ENCODE measurements at regions not wholly inside any gene's neighbourhood (a gene's known extent, or its start where the extent isn't known, plus 50 kb on each side); places are given as distances from the start of the nearest gene placed in this dataset.
A peak's percentile ranks its signal among the peaks of the same experiment; 100 is the strongest.
"Not testable (repeated sequence)": the region's sequence is repeated elsewhere in the genome, so short reads cannot be mapped to it uniquely, and the experiment has no call there.

- no peak for DNase-seq
Observed at GRCh38 chr10:62597226-62597625, 207.3 kb upstream of the ADO start.

GRCh38 chr10:62599161-62599560, 205.4 kb upstream of the ADO start:
- no peak for DNase-seq

DNA sequence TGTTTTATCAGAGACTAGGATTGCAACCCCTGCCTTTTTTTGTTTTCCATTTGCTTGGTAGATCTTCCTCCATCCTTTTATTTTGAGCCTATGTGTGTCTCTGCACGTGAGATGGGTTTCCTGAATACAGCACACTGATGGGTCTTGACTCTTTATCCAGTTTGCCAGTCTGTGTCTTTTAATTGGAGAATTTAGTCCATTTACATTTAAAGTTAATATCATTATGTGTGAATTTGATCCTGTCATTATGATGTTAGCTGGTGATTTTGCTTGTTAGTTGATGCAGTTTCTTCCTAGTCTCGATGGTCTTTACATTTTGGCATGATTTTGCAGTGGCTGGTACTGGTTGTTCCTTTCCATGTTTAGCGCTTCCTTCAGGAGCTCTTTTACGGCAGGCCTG, 198.0 kb upstream of the ADO start:
- not testable (repeated sequence) for DNase-seq

DNA sequence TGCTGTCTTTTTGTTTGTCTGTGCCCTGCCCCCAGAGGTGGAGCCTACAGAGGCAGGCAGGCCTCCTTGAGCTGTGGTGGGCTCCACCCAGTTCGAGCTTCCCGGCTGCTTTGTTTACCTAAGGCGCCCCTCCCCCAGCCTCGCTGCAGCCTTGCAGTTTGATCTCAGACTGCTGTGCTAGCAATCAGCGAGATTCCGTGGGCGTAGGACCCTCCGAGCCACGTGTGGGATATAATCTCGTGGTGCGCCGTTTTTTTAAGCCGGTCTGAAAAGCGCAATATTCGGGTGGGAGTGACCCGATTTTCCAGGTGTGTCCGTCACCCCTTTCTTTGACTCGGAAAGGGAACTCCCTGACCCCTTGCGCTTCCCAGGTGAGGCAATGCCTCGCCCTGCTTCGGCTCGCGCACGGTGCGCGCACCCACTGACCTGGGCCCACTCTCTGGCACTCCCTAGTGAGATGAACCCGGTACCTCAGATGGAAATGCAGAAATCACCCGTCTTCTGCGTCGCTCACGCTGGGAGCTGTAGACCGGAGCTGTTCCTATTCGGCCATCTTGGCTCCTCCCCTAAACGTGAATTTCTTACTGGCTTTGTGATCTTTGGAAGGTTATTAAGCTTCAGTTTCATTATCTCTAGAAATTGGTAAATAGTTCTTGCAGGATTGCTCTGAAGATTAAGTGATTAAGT, 196.2 kb upstream of the ADO start:
- not testable (repeated sequence) for DNase-seq

DNA sequence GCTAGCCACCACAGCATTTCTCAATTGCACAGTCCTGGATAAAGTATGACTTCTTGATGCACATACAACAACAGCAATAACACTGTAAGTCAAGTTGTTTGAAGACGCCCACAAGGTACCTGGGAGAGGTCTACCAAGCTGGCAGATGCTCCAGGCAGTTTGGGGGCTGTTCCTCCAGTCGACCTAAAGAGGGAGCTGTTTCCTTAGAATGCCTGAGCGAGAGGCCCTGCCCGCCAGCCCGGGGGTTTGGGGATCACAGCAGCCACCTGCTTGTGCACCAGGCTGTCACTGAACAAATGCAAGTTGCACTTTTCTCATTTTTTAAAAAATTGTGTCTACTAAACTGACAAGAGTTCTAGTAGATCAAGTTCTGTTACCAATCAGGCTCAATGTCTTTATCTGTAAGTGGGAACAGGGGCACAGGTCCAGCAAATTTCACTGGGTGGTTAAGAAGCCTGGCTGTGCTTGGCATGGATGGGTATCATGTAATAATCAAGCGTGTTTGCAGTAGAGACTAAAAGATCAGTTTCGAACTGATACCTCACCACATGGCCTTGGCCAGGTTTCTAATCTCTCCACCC, 193.8 kb upstream of the ADO start:
- no peak for DNase-seq

- no peak for DNase-seq
Observed at GRCh38 chr10:62613424-62613823, 191.1 kb upstream of the ADO start.

DNA sequence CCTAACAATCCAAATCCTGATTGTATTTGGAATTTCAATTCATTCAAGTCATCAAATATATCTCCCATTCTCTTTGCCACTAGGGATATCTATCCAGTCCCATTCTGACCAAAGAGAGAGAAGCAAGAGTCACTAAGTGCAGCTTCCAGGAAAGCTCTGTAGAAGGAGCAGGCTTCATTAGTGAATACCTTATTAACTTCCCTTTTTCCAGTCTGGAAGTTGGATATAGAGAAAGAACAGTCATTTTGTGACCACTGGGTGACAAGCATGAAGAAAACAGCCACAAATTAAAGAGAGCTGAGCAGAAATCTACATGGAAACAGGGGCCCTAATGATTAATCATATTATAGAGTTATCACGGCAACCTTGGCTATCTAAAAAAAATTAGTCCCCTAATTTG, 190.7 kb upstream of the ADO start:
- DNase-seq: no peak

- DNase-seq: no peak
Observed at GRCh38 chr10:62614389-62615157, 189.9 kb upstream of the ADO start.

DNA sequence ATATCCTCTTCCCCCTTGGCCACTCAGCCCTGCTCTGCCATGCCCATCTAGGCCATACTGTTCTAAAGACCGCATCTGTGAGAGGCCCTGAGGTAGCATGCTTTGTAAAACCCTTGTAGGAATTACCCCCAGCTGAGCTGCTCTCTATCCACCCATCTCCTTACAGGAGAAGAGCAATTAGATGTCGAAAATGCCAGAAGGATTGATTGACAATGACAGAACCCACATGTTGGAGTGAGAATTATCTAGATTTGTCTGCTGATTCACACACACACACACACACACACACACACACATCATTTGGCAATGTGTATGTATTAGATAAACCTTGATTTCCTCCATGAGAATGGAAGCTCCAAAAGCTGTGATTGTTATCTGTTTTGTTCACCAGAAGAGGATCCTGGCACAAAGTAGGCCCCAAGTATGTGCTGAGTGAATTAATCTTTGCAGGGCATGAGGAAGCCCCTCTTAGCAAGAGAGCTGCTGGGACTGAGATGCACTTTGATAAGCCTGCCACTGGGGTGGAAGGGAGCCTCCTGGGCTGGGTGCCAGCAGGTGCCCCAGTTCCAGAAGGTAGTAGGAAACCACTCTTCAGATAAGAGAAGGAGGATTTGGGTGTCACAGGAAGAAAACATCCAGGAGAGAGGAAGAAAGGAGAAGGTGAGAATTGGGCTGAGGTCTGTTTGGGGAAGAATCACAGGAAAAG, 187.5 kb upstream of the ADO start:
- no peak for DNase-seq

GRCh38 chr10:62617652-62618051, 186.9 kb upstream of the ADO start:
- DNase-seq: no peak

DNA sequence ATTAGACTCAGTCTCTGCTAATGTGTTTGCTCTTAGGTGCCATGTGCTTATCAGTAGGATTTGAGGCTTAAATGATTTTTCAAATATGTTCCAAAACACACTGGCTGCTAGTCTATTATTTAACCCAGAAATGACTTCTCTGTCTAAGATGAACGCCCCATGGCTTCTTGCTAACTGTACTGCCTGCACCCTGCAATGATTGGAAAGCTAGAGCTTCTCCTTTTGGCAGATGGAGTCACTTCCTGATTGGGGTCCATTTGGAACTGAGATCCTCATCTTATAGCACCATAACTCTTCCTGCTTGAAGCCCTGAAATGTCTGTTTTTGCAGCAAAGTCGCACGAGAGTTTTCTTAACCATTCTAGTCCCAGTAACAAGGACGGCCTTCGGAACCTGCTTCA, 186.5 kb upstream of the ADO start:
- DNase-seq: no peak

GRCh38 chr10:62618576-62619412, 185.7 kb upstream of the ADO start:
- peak; percentile 58 for DNase-seq

DNA sequence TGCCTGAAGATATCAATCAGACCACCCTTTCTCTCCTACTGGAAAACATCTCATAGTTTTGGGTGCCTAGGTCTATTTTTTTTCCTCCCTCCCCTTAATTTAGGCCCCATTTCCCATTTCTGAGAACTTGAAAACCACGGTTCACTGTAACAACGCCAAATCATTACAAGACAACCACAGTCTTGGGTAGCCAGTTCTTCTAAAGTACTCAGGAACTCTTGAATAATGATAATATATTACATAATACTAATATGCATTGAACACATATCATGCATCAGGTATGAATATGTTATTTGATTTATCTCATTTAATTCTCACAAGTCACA, 185.1 kb upstream of the ADO start:
- DNase-seq: no peak

DNA sequence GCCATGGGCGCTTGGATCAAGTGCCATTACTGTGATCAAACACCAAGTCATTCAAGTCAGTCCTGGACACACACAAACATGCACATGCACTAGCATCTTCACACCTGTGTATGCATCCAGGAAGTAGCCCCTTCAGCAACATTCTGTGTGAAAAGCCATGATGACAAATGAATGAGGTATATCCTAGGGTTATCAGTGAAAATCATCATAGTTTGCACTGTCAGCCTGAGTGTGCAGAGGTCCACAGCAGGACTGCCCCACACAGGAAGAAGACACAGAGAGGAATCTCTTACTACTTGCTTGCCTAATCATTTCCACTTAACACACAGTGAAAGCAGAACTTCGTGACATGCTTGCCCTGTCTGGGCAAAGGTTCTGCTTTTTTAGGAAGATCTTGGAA, 184.0 kb upstream of the ADO start:
- no peak for DNase-seq

- no peak for DNase-seq
Observed at GRCh38 chr10:62623223-62623622, 181.3 kb upstream of the ADO start.

DNA sequence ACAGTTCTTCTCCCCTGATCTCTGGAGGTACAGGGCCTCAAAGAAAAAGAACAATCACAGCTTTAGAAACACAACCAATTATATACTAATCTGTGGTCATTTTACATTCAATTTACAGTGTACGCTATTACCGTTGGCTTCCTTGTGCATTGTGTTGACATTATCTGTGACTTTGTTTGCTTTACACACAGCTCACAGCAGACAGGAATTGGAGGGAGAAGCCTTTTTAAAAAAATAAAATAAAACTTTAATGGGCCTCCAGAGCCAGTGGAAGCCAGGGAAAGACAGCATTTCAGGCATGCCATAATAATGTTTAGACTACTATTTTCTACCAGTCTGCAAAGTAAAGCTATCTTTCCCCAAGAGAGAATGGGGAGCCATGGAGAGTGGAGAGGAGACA, 179.0 kb upstream of the ADO start:
- no peak for DNase-seq

GRCh38 chr10:62626079-62626478, 178.4 kb upstream of the ADO start:
- no peak for DNase-seq

GRCh38 chr10:62626817-62627216, 177.7 kb upstream of the ADO start:
- no peak for DNase-seq

DNA sequence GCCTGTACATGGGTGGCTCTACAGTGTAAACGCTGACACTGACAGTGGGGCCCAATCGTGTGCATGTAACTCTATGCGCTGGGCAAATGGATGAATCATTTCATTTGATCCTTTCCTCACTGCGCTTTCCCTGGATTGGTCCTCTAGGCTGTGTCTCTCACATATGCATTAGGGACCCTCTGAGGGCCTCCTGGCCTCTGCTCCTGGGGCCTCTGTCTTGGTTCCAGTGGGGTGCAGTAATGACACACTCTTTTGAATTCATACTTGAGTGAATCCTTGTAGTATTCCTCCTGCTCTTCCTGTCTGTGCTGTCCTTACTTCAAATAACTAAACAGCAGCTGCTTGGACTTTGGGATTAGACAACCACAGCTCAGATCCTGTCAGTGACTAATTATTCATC, 176.5 kb upstream of the ADO start:
- no peak for DNase-seq

- DNase-seq: no peak
Observed at GRCh38 chr10:62631241-62631640, 173.3 kb upstream of the ADO start.

- no peak for DNase-seq
Observed at GRCh38 chr10:62632071-62632809, 172.3 kb upstream of the ADO start.

GRCh38 chr10:62633976-62634375, 170.5 kb upstream of the ADO start:
- no peak for DNase-seq
